ENCODE measurements at regions not wholly inside any gene's neighbourhood (a gene's known extent, or its start where the extent isn't known, plus 50 kb on each side); places are given as distances from the start of the nearest gene placed in this dataset.
"Not testable (repeated sequence)": the region's sequence is repeated elsewhere in the genome, so short reads cannot be mapped to it uniquely, and the experiment has no call there.

- Mint-ChIP-seq H3K9me3 (peaks cover under 1% of the 10 kb centered on the region), H3K4me1 (no peaks in the 10 kb centered on the region), H3K4me3 (no peak overlapping the region), H3K36me3 (ENCODE audit: low read depth) (no peaks in the 10 kb centered on the region), H3K27ac (no peak overlapping the region), H3K27me3 (ENCODE audit: insufficient read depth) (no peaks in the 10 kb centered on the region)
- Histone ChIP-seq H3K27me3 (ENCODE audit: control insufficient read depth, insufficient read depth, low read length, poor library complexity, severe bottlenecking) (no peaks in the 10 kb centered on the region), H3K9ac (ENCODE audit: extremely low read depth, low read length, poor library complexity, severe bottlenecking) (no peak overlapping the region), H3K9me3 (ENCODE audit: control insufficient read depth, low read length) (no peaks in the 10 kb centered on the region), H3K4me1 (ENCODE audit: control insufficient read depth, insufficient read depth, low read length) (no peaks in the 10 kb centered on the region), H3K36me3 (ENCODE audit: control insufficient read depth, insufficient read depth, low read length) (no peaks in the 10 kb centered on the region), H3K4me3 (ENCODE audit: low read length) (no peak overlapping the region), H3K27ac (ENCODE audit: low read depth, low read length) (no peak overlapping the region)
- peak; percentile 10 for DNase-seq
- 90 to 92% methylated on average over 10 to 11 of the region's 11 CpGs for WGBS, 2 experiments (ENCODE audit: insufficient coverage in 1 of 2, insufficient read length in 1 of 2)
- no peak for TF ChIP-seq CTCF (conservative IDR thresholded peaks at IDR 0.05)
Observed at GRCh38 chrX:538311-538710, 92.3 kb upstream of the SHOX start.

GRCh38 chrX:541006-541405 is 89.6 kb upstream of the SHOX start:
- not testable (repeated sequence) for H3K27ac ChIP-seq (ENCODE audit: low read depth, low read length); H3K9me3 ChIP-seq (ENCODE audit: control insufficient read depth, low read length); H3K36me3 ChIP-seq (ENCODE audit: control insufficient read depth, insufficient read depth, low read length); H3K27me3 Mint-ChIP-seq (ENCODE audit: insufficient read depth); H3K27ac Mint-ChIP-seq; H3K27me3 ChIP-seq (ENCODE audit: control insufficient read depth, insufficient read depth, low read length, poor library complexity, severe bottlenecking); H3K9ac ChIP-seq (ENCODE audit: extremely low read depth, low read length, poor library complexity, severe bottlenecking); H3K36me3 Mint-ChIP-seq (ENCODE audit: low read depth); DNase-seq; H3K4me1 ChIP-seq (ENCODE audit: control insufficient read depth, insufficient read depth, low read length); H3K4me3 ChIP-seq (ENCODE audit: low read length); H3K4me3 Mint-ChIP-seq; H3K4me1 Mint-ChIP-seq; H3K9me3 Mint-ChIP-seq
- WGBS, 2 experiments (ENCODE audit: insufficient coverage in 1 of 2, insufficient read length in 1 of 2), result 92 to 96% methylated on average over 10 of the region's 10 CpGs

GRCh38 chrX:542179-542578 is 88.4 kb upstream of the SHOX start:
- Histone ChIP-seq H3K4me3 (ENCODE audit: low read length) (no peak overlapping the region), H3K9me3 (ENCODE audit: control insufficient read depth, low read length) (no peaks in the 10 kb centered on the region), H3K36me3 (ENCODE audit: control insufficient read depth, insufficient read depth, low read length) (no peaks in the 10 kb centered on the region), H3K27ac (ENCODE audit: low read depth, low read length) (no peak overlapping the region), H3K9ac (ENCODE audit: extremely low read depth, low read length, poor library complexity, severe bottlenecking) (no peak overlapping the region), H3K4me1 (ENCODE audit: control insufficient read depth, insufficient read depth, low read length) (no peaks in the 10 kb centered on the region), H3K27me3 (ENCODE audit: control insufficient read depth, insufficient read depth, low read length, poor library complexity, severe bottlenecking) (no peaks in the 10 kb centered on the region)
- H3K27me3 Mint-ChIP-seq (ENCODE audit: insufficient read depth), result no peaks in the 10 kb centered on the region
- H3K9me3 Mint-ChIP-seq, result peaks cover 2% of the 10 kb centered on the region
- TF ChIP-seq CTCF (conservative IDR thresholded peaks at IDR 0.05), result no peak
- H3K4me3 Mint-ChIP-seq, result no peak overlapping the region
- no peaks in the 10 kb centered on the region for H3K4me1 Mint-ChIP-seq
- 93 to 97% methylated on average over 6 to 9 of the region's 9 CpGs for WGBS, 2 experiments (ENCODE audit: insufficient coverage in 1 of 2, insufficient read length in 1 of 2)
- H3K36me3 Mint-ChIP-seq (ENCODE audit: low read depth), result no peaks in the 10 kb centered on the region
- no peak for DNase-seq
- H3K27ac Mint-ChIP-seq, result no peak overlapping the region

GRCh38 chrX:545452-545885 is 85.1 kb upstream of the SHOX start:
- no peaks in the 10 kb centered on the region for H3K4me1 ChIP-seq (ENCODE audit: control insufficient read depth, insufficient read depth, low read length)
- Mint-ChIP-seq H3K4me3 (no peak overlapping the region), H3K27me3 (ENCODE audit: insufficient read depth) (peaks cover 6% of the 10 kb centered on the region), H3K9me3 (peaks cover 3% of the 10 kb centered on the region), H3K4me1 (no peaks in the 10 kb centered on the region), H3K27ac (no peak overlapping the region), H3K36me3 (ENCODE audit: low read depth) (no peaks in the 10 kb centered on the region)
- WGBS, 2 experiments (ENCODE audit: insufficient coverage in 1 of 2, insufficient read length in 1 of 2), result 79 to 84% methylated on average over 11 to 19 of the region's 19 CpGs
- H3K36me3 ChIP-seq (ENCODE audit: control insufficient read depth, insufficient read depth, low read length), result no peaks in the 10 kb centered on the region
- no peak for DNase-seq
- no peak overlapping the region for H3K4me3 ChIP-seq (ENCODE audit: low read length)
- no peak overlapping the region for H3K9ac ChIP-seq (ENCODE audit: extremely low read depth, low read length, poor library complexity, severe bottlenecking)
- no peaks in the 10 kb centered on the region for H3K9me3 ChIP-seq (ENCODE audit: control insufficient read depth, low read length)
- no peak for TF ChIP-seq CTCF (conservative IDR thresholded peaks at IDR 0.05)
- no peak overlapping the region for H3K27ac ChIP-seq (ENCODE audit: low read depth, low read length)
- no peaks in the 10 kb centered on the region for H3K27me3 ChIP-seq (ENCODE audit: control insufficient read depth, insufficient read depth, low read length, poor library complexity, severe bottlenecking)

Measured in endodermal cell (in vitro differentiated cells).